PC-9 (cell line): ENCODE measurements at regions not wholly inside any gene's neighbourhood (a gene's known extent, or its start where the extent isn't known, plus 50 kb on each side); places are given as distances from the start of the nearest gene placed in this dataset.

Experiments used
- BruUV-seq: library from RNA; stranded (reverse); fragments of 400-500 nt; replicated peaks from 2 replicates; lab custom pipeline; 2021; lab: Mats Ljungman, UMichigan
- CTCF ChIA-PET: fragments of 300-600 bp; sonication (Branson Sonifier 250); formaldehyde crosslinking; loops from one replicate; lab custom pipeline; 2022; ENCODE audit warnings: antibody characterized with exemption; lab: Charles Lee
- POLR2A ChIA-PET: fragments of 300-600 bp; sonication (Branson Sonifier 250); formaldehyde crosslinking; loops from one replicate; lab custom pipeline; 2022; ENCODE audit warnings: antibody characterized with exemption; ENCODE audit not compliant: unreplicated experiment; lab: Charles Lee
- DNase-seq, 2 experiments: peaks; one replicate each; pipeline versions ENCODE4 v3.0.0 to v3.0.0-alpha.2; 2015 to 2022; ENCODE audit warnings: mixed read lengths in 1 of 2
- H2AFZ ChIP-seq: fragments of 200-600 bp; sonication (generic); 2 replicates; pipeline ENCODE4 v1.8.1; 2017; ENCODE audit warnings: antibody characterized with exemption
- H3F3A ChIP-seq: fragments of 200-600 bp; sonication (generic); 2 replicates; pipeline ENCODE4 v1.8.1; 2017; ENCODE audit warnings: antibody characterized with exemption, mild to moderate bottlenecking, low read depth; ENCODE audit not compliant: insufficient read depth
- H3K27ac ChIP-seq: fragments of 200-600 bp; sonication (generic); 2 replicates; pipeline ENCODE4 v1.6.1; 2016; ENCODE audit warnings: mixed run types
- H3K27me3 ChIP-seq: fragments of 200-600 bp; sonication (generic); 2 replicates; pipeline ENCODE4 v1.6.1; 2016; ENCODE audit warnings: low read depth, mixed run types; ENCODE audit not compliant: insufficient read depth
- H3K36me3 ChIP-seq: fragments of 200-600 bp; sonication (generic); 2 replicates; pipeline ENCODE4 v1.6.1; 2016; ENCODE audit warnings: low read depth, mixed run types
- H3K4me1 ChIP-seq: fragments of 200-600 bp; sonication (generic); replicated peaks from 2 replicates; pipeline ENCODE4 v1.6.1; 2016; ENCODE audit warnings: mixed run types; ENCODE audit not compliant: insufficient read depth
- H3K4me2 ChIP-seq: fragments of 200-600 bp; sonication (generic); 2 replicates; pipeline ENCODE4 v1.6.1; 2017; ENCODE audit warnings: mixed run types
- H3K4me3 ChIP-seq: fragments of 200-600 bp; sonication (generic); 2 replicates; pipeline ENCODE4 v1.6.1; 2016; ENCODE audit warnings: mixed run types
- H3K79me2 ChIP-seq: fragments of 200-600 bp; sonication (generic); 2 replicates; pipeline ENCODE4 v1.6.1; 2017; ENCODE audit warnings: low read depth, mixed run types
- H3K9me2 ChIP-seq: fragments of 200-600 bp; sonication (generic); 2 replicates; pipeline ENCODE4 v1.8.1; 2017; ENCODE audit warnings: mild to moderate bottlenecking; ENCODE audit not compliant: insufficient read depth
- H3K9me3 ChIP-seq: fragments of 200-600 bp; sonication (generic); 2 replicates; pipeline ENCODE4 v1.8.1; 2016; ENCODE audit warnings: low read depth; ENCODE audit not compliant: insufficient read depth
- H4K20me1 ChIP-seq: fragments of 200-600 bp; sonication (generic); 2 replicates; pipeline ENCODE4 v1.8.1; 2017; ENCODE audit not compliant: insufficient read depth
- EZH2 ChIP-seq: fragments of 200-600 bp; sonication (generic); IDR thresholded peaks from 2 replicates; pipeline ENCODE4 v1.8.0; 2017; ENCODE audit warnings: antibody characterized with exemption, low read depth
- intact Hi-C: fragments of 100-400 bp; cut with micrococcal nuclease; formaldehyde crosslinking; loops from one replicate; pipeline ENCODE4 v1.10.0; 2022; ENCODE audit not compliant: unreplicated experiment
- TF ChIP-seq, protein P1 (sequence below): fragments of 200-600 bp; sonication (generic); conservative IDR thresholded peaks from 2 replicates; pipeline ENCODE4 v1.6.1; 2017; ENCODE audit warnings: mixed run types, antibody characterized with exemption, mild to moderate bottlenecking, moderate library complexity

- no TSS peak for BruUV-seq
- no peak overlapping the region for H3K4me2 ChIP-seq
Observed at GRCh38 chr9:1284727-1285126, 234.6 kb downstream of the DMRT2 start.

GRCh38 chr9:1285526-1285925 is 235.4 kb downstream of the DMRT2 start:
- Histone ChIP-seq H3K4me3 (no peak overlapping the region), H3K9me3 (no peaks in the 10 kb centered on the region), H3K27ac (no peak overlapping the region), H3K36me3 (no peaks in the 10 kb centered on the region), H3K4me1 (no peaks in the 10 kb centered on the region), H3K4me2 (no peak overlapping the region), H3K79me2 (no peaks in the 10 kb centered on the region), H3K27me3 (no peaks in the 10 kb centered on the region), H3F3A (no peaks in the 10 kb centered on the region), H4K20me1 (no peaks in the 10 kb centered on the region), H3K9me2 (no peaks in the 10 kb centered on the region), H2AFZ (no peak overlapping the region)
- TF ChIP-seq EZH2, result no peak
- TF ChIP-seq, protein P1, sequence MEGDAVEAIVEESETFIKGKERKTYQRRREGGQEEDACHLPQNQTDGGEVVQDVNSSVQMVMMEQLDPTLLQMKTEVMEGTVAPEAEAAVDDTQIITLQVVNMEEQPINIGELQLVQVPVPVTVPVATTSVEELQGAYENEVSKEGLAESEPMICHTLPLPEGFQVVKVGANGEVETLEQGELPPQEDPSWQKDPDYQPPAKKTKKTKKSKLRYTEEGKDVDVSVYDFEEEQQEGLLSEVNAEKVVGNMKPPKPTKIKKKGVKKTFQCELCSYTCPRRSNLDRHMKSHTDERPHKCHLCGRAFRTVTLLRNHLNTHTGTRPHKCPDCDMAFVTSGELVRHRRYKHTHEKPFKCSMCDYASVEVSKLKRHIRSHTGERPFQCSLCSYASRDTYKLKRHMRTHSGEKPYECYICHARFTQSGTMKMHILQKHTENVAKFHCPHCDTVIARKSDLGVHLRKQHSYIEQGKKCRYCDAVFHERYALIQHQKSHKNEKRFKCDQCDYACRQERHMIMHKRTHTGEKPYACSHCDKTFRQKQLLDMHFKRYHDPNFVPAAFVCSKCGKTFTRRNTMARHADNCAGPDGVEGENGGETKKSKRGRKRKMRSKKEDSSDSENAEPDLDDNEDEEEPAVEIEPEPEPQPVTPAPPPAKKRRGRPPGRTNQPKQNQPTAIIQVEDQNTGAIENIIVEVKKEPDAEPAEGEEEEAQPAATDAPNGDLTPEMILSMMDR, result no peak
- POLR2A ChIA-PET, result no interaction called here
- intact Hi-C loops, result no loop called here
- no peak for DNase-seq
- CTCF ChIA-PET, result no interaction called here
- BruUV-seq, result no TSS peak

More at GRCh38 chr9:1284727-1285126, 234.6 kb downstream of the DMRT2 start:
- no peaks in the 10 kb centered on the region for H3K36me3 ChIP-seq
- H3K9me2 ChIP-seq, result no peaks in the 10 kb centered on the region
- no peak overlapping the region for H2AFZ ChIP-seq
- H3F3A ChIP-seq, result no peaks in the 10 kb centered on the region
- H3K79me2 ChIP-seq, result no peaks in the 10 kb centered on the region
- no peak overlapping the region for H3K27ac ChIP-seq
- DNase-seq, result no peak
- H3K4me3 ChIP-seq, result no peak overlapping the region
- no peaks in the 10 kb centered on the region for H3K27me3 ChIP-seq
- H3K9me3 ChIP-seq, result no peaks in the 10 kb centered on the region
- no peaks in the 10 kb centered on the region for H4K20me1 ChIP-seq
- TF ChIP-seq EZH2, result no peak
- TF ChIP-seq, protein P1, result no peak
- intact Hi-C loops, result no loop called here
- no peaks in the 10 kb centered on the region for H3K4me1 ChIP-seq
- ChIA-PET POLR2A (no interaction called here), CTCF (no interaction called here)

GRCh38 chr9:1292384-1292783 is 242.2 kb downstream of the DMRT2 start:
- no peak overlapping the region for H2AFZ ChIP-seq
- no peaks in the 10 kb centered on the region for H3K9me2 ChIP-seq
- H3K79me2 ChIP-seq, result no peaks in the 10 kb centered on the region
- intact Hi-C loops, result no loop called here
- no peaks in the 10 kb centered on the region for H4K20me1 ChIP-seq
- DNase-seq, result no peak
- no peaks in the 10 kb centered on the region for H3F3A ChIP-seq
- H3K4me3 ChIP-seq, result no peak overlapping the region
- H3K27ac ChIP-seq, result no peak overlapping the region
- no peaks in the 10 kb centered on the region for H3K36me3 ChIP-seq
- H3K4me2 ChIP-seq, result no peak overlapping the region
- CTCF ChIA-PET, result no interaction called here
- TF ChIP-seq EZH2, result no peak
- TF ChIP-seq, protein P1, result no peak
- POLR2A ChIA-PET, result no interaction called here
- no TSS peak for BruUV-seq
- no peaks in the 10 kb centered on the region for H3K9me3 ChIP-seq
- H3K4me1 ChIP-seq, result no peaks in the 10 kb centered on the region
- no peaks in the 10 kb centered on the region for H3K27me3 ChIP-seq
